DND-41 (cell line): ENCODE measurements at regions not wholly inside any gene's neighbourhood (a gene's known extent, or its start where the extent isn't known, plus 50 kb on each side); places are given as distances from the start of the nearest gene placed in this dataset.
"Not testable (repeated sequence)": the region's sequence is repeated elsewhere in the genome, so short reads cannot be mapped to it uniquely, and the experiment has no call there.

Experiments used
- CTCF ChIP-seq: IDR thresholded peaks from 2 replicates; pipeline ENCODE4 v1.5.1; 2012; ENCODE audit warnings: borderline replicate concordance, low read length, moderate library complexity, mild to moderate bottlenecking; ENCODE audit not compliant: poor library complexity, severe bottlenecking; ENCODE audit errors: extremely low read depth
- EZH2 ChIP-seq: IDR thresholded peaks from 3 replicates; pipeline ENCODE4 v1.6.1; 2012; ENCODE audit warnings: borderline replicate concordance, low read depth, mild to moderate bottlenecking, moderate library complexity, low read length, inconsistent platforms; ENCODE audit not compliant: severe bottlenecking

GRCh38 chr13:58958097-58958496 lies 1205.6 kb downstream of the DIAPH3 start:
- TF ChIP-seq CTCF, EZH2: not testable (repeated sequence)
